Smooth muscle cell of the brain vasculature (primary cell): ENCODE measurements at regions not wholly inside any gene's neighbourhood (a gene's known extent, or its start where the extent isn't known, plus 50 kb on each side); places are given as distances from the start of the nearest gene placed in this dataset.
"Not testable (repeated sequence)": the region's sequence is repeated elsewhere in the genome, so short reads cannot be mapped to it uniquely, and the experiment has no call there.

Experiments
- DNase-seq: peaks from one replicate; pipeline ENCODE4 v3.0.0-alpha.2; 2012; ENCODE audit warnings: low read depth, low spot score

- DNase-seq: no peak
These were observed 242.6 kb downstream of the TFAP2C start for GRCh38 chr20:56871691-56872090.

GRCh38 chr20:56872620-56873458 lies 243.7 kb downstream of the TFAP2C start:
- DNase-seq: no peak

GRCh38 chr20:56873836-56874235 lies 244.7 kb downstream of the TFAP2C start:
- no peak for DNase-seq

- DNase-seq: peak; percentile 79
These were observed 246.1 kb downstream of the TFAP2C start for GRCh38 chr20:56875052-56875659.

- no peak for DNase-seq
These were observed 246.7 kb downstream of the TFAP2C start for GRCh38 chr20:56875803-56876202.

GRCh38 chr20:56885521-56885920 lies 256.4 kb downstream of the TFAP2C start:
- DNase-seq: no peak

- DNase-seq: no peak
These were observed 260.9 kb downstream of the TFAP2C start for GRCh38 chr20:56890011-56890410.

- DNase-seq: no peak
These were observed 264.3 kb downstream of the TFAP2C start for GRCh38 chr20:56893226-56893917.

- DNase-seq: no peak
These were observed 267.3 kb downstream of the TFAP2C start for GRCh38 chr20:56896447-56896846.

- no peak for DNase-seq
These were observed 268.3 kb downstream of the TFAP2C start for GRCh38 chr20:56897318-56897957.

- no peak for DNase-seq
These were observed 268.8 kb downstream of the TFAP2C start for GRCh38 chr20:56897958-56898349.

- no peak for DNase-seq
These were observed 270.4 kb downstream of the TFAP2C start for GRCh38 chr20:56899506-56899905.

GRCh38 chr20:56900252-56900651 lies 271.1 kb downstream of the TFAP2C start:
- DNase-seq: no peak

GRCh38 chr20:56903421-56903820 lies 274.3 kb downstream of the TFAP2C start:
- DNase-seq: no peak

- DNase-seq: no peak
These were observed 274.8 kb downstream of the TFAP2C start for GRCh38 chr20:56903858-56904257.

- DNase-seq: no peak
These were observed 281.0 kb downstream of the TFAP2C start for GRCh38 chr20:56909918-56910714.

GRCh38 chr20:56911946-56912345 lies 282.8 kb downstream of the TFAP2C start:
- no peak for DNase-seq

- DNase-seq: no peak
These were observed 285.4 kb downstream of the TFAP2C start for GRCh38 chr20:56914532-56914931.

GRCh38 chr20:56916345-56916622 lies 287.2 kb downstream of the TFAP2C start:
- no peak for DNase-seq

GRCh38 chr20:56920041-56920440 lies 290.9 kb downstream of the TFAP2C start:
- DNase-seq: not testable (repeated sequence)

- no peak for DNase-seq
These were observed 293.4 kb downstream of the TFAP2C start for GRCh38 chr20:56922497-56922896.
